Activated naive CD8-positive, alpha-beta T cell treated with anti-CD3 and anti-CD28 coated beads for 36 hours (primary cell): ENCODE measurements at regions not wholly inside any gene's neighbourhood (a gene's known extent, or its start where the extent isn't known, plus 50 kb on each side); places are given as distances from the start of the nearest gene placed in this dataset.
"Not testable (repeated sequence)": the region's sequence is repeated elsewhere in the genome, so short reads cannot be mapped to it uniquely, and the experiment has no call there.

ENCODE experiments used
- DNase-seq: peaks from one replicate; pipeline ENCODE4 v3.0.0; 2021
- H3K27ac Mint-ChIP-seq: one replicate; pipeline ENCODE4 v1.8.0; 2022; ENCODE audit warnings: mild to moderate bottlenecking, moderate library complexity, mixed read lengths
- H3K27me3 Mint-ChIP-seq: one replicate; pipeline ENCODE4 v1.8.0; 2022; ENCODE audit warnings: mild to moderate bottlenecking, mixed read lengths
- H3K36me3 Mint-ChIP-seq: one replicate; pipeline ENCODE4 v1.8.0; 2021; ENCODE audit warnings: mild to moderate bottlenecking, mixed read lengths
- H3K4me1 Mint-ChIP-seq: one replicate; pipeline ENCODE4 v1.8.0; 2021; ENCODE audit warnings: mixed read lengths
- H3K4me3 Mint-ChIP-seq: one replicate; pipeline ENCODE4 v1.8.0; 2022; ENCODE audit warnings: mild to moderate bottlenecking, moderate library complexity, mixed read lengths
- H3K9me3 Mint-ChIP-seq: one replicate; pipeline ENCODE4 v1.8.0; 2022; ENCODE audit warnings: mixed read lengths

GRCh38 chr22:22376352-22376706, 131.7 kb downstream of the VPREB1 start:
- H3K4me3 Mint-ChIP-seq = no peak overlapping the region
- no peaks in the 10 kb centered on the region for H3K4me1 Mint-ChIP-seq
- no peaks in the 10 kb centered on the region for H3K36me3 Mint-ChIP-seq
- DNase-seq = no peak
- no peak overlapping the region for H3K27ac Mint-ChIP-seq
- no peaks in the 10 kb centered on the region for H3K9me3 Mint-ChIP-seq
- H3K27me3 Mint-ChIP-seq = peaks cover 29% of the 10 kb centered on the region

- H3K9me3 Mint-ChIP-seq, H3K36me3 Mint-ChIP-seq, H3K4me1 Mint-ChIP-seq, H3K27ac Mint-ChIP-seq, DNase-seq, H3K4me3 Mint-ChIP-seq: not testable (repeated sequence)
- peaks cover 32% of the 10 kb centered on the region for H3K27me3 Mint-ChIP-seq
Observed at GRCh38 chr22:22376884-22377283, 131.7 kb downstream of the ZNF280B start.

GRCh38 chr22:22377335-22377734, 131.2 kb downstream of the ZNF280B start:
- Mint-ChIP-seq H3K4me1 (no peaks in the 10 kb centered on the region), H3K4me3 (no peak overlapping the region), H3K9me3 (no peaks in the 10 kb centered on the region), H3K27me3 (peaks cover 33% of the 10 kb centered on the region), H3K36me3 (no peaks in the 10 kb centered on the region), H3K27ac (no peak overlapping the region)
- DNase-seq = no peak

DNA sequence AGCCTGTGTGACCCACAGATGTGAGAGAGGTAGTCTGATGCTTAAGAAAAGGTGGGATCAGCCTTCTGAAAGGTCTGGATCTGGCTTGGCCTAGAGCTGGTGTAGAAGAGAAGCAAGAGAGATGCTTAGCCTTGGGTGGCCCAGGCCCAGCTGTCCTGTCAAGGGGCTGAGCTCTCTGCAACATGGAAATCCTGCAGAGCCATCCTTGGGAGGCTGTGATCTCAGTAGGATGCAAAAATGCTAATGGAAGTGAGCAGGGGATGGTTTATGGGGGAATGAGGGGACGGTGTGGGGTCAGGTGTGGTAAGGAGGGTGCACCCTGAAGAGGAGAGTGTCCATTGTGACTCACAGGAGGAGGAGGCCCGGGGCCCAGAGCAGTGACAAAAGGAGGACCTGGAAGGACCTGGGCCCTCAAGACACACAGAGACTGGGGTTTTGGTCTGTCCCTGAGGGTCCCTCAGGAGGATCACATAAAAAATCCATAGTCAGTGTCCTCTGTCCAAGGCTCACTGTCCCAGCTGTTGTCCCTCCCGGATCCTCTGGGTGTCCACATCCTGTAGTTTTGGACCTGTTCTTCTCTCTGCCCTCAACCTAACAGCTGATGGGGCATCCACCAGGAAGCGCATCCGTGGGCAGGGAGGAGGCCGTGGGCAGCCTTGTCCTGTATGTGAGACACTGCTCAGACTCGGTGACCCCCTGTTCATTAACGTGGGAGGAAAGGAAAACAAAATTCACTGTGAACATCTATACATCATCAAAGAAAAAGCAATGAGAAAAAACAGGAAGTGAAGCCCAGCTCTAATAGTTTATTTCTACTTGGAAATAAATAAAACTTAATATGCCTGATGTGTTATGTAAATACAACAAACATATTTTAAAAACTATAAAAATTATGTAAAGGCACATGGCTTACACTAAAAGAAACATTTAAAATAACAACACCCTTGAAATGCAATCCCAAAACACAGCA, 129.8 kb downstream of the ZNF280B start:
- Mint-ChIP-seq H3K4me3 (no peak overlapping the region), H3K36me3 (no peaks in the 10 kb centered on the region), H3K27ac (no peak overlapping the region), H3K4me1 (no peaks in the 10 kb centered on the region), H3K9me3 (no peaks in the 10 kb centered on the region), H3K27me3 (peaks cover 37% of the 10 kb centered on the region)
- no peak for DNase-seq

DNA sequence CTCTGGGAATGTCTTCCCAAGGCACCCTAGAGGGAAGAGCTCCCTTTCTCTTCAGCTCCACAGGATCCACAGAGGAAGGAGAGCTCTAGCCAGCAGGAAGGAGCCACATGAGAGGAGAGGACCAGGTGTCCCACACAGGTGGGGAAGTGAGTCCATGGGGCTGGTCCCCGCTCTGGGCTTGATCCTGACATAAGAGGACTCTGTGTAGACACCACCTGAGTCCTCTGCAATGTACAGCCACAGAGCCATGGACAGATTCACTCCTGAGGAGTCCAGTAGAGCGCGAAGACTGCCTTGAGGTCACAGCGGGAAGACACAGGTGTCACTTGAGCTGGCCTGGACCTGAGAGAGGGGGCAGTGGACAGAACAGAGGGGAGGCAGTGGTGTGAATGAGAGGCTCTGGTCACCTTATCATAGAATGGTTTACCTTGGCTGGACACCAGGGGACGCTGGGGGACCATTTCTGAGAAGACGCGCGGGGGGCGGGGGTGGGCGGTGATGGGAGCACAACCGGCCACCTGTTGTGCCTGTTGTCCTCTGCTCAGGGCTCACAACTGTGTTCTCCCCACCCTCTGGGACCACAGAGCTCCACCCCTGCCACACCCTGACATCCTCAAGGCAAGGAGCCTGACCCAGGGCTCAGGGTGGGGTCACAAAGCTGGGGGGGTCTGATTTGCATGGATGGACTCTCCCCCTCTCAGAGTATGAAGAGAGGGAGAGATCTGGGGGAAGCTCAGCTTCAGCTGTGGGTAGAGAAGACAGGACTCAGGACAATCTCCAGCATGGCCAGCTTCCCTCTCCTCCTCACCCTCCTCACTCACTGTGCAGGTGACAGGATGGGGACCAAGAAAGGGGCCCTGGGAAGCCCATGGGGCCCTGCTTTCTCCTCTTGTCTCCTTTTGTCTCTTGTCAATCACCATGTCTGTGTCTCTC, 128.2 kb downstream of the ZNF280B start:
- Mint-ChIP-seq H3K9me3 (no peaks in the 10 kb centered on the region), H3K27me3 (peaks cover 48% of the 10 kb centered on the region), H3K4me1 (no peaks in the 10 kb centered on the region), H3K36me3 (no peaks in the 10 kb centered on the region), H3K4me3 (no peak overlapping the region), H3K27ac (no peak overlapping the region)
- DNase-seq = no peak

GRCh38 chr22:22381292-22381691, 127.2 kb downstream of the ZNF280B start:
- not testable (repeated sequence) for DNase-seq, H3K4me1 Mint-ChIP-seq, H3K4me3 Mint-ChIP-seq, H3K9me3 Mint-ChIP-seq, H3K36me3 Mint-ChIP-seq, H3K27ac Mint-ChIP-seq
- H3K27me3 Mint-ChIP-seq = peaks cover 57% of the 10 kb centered on the region

DNA sequence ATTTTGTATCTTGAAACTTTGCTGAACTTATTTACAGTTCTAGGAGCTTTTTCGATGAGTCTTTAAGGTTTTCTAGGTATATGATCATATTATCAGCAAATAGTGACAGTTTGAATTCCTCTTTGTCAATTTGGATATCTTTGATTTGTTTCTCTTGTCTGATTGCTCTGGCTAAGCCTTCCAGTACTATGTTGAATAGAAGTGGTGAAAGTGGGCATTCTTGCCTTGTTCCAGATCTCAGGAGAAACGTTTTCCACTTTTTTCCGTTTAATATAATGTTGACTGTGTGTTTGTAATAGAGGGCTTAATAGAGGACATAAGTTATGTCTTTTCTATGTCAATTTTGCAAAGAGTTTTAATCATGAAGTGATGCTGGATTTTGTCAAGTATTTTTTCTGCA, 124.3 kb downstream of the ZNF280B start:
- peaks cover 59% of the 10 kb centered on the region for H3K27me3 Mint-ChIP-seq
- H3K36me3 Mint-ChIP-seq = no peaks in the 10 kb centered on the region
- H3K4me3 Mint-ChIP-seq = no peak overlapping the region
- H3K27ac Mint-ChIP-seq = no peak overlapping the region
- no peaks in the 10 kb centered on the region for H3K9me3 Mint-ChIP-seq
- DNase-seq = no peak
- no peaks in the 10 kb centered on the region for H3K4me1 Mint-ChIP-seq

DNA sequence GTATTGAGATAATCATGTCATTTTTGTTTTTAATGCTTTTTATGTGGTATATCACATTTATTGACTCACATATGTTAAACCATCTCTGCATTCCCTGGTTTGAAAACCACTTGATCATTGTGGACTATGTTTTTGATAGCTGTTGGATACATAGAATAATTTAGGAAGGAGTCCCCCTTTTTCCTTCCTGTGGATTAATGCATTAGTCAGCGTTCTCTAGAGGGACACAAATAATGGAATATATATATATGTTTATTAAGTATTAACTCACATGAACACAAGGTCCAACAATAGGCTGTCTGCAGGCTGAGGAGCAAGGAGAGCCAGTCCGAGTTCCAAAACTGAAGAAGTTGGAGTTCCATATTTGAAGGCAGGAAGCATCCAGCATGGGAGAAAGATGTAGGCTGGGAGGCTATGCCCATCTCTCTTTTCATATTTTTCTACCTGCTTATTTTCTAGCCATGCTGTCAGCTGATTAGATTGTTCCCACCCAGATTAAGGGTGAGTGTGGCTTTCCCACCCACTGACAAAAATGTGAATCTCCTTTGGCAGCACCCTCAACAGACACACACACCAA, 123.8 kb downstream of the ZNF280B start:
- H3K27ac Mint-ChIP-seq = no peak overlapping the region
- H3K4me1 Mint-ChIP-seq = no peaks in the 10 kb centered on the region
- H3K27me3 Mint-ChIP-seq = peaks cover 59% of the 10 kb centered on the region
- DNase-seq = no peak
- H3K36me3 Mint-ChIP-seq = no peaks in the 10 kb centered on the region
- no peak overlapping the region for H3K4me3 Mint-ChIP-seq
- H3K9me3 Mint-ChIP-seq = no peaks in the 10 kb centered on the region

GRCh38 chr22:22386602-22387385, 121.7 kb downstream of the ZNF280B start:
- no peak for DNase-seq
- no peak overlapping the region for H3K4me3 Mint-ChIP-seq
- H3K4me1 Mint-ChIP-seq = no peaks in the 10 kb centered on the region
- H3K9me3 Mint-ChIP-seq = no peaks in the 10 kb centered on the region
- H3K27ac Mint-ChIP-seq = no peak overlapping the region
- no peaks in the 10 kb centered on the region for H3K36me3 Mint-ChIP-seq
- H3K27me3 Mint-ChIP-seq = peaks cover 62% of the 10 kb centered on the region

GRCh38 chr22:22387386-22387736, 121.2 kb downstream of the ZNF280B start:
- H3K9me3 Mint-ChIP-seq = no peaks in the 10 kb centered on the region
- no peaks in the 10 kb centered on the region for H3K4me1 Mint-ChIP-seq
- no peak overlapping the region for H3K4me3 Mint-ChIP-seq
- H3K27ac Mint-ChIP-seq = no peak overlapping the region
- no peak for DNase-seq
- H3K27me3 Mint-ChIP-seq = peaks cover 65% of the 10 kb centered on the region
- no peaks in the 10 kb centered on the region for H3K36me3 Mint-ChIP-seq

- Mint-ChIP-seq H3K27me3 (peaks cover 61% of the 10 kb centered on the region), H3K4me1 (no peaks in the 10 kb centered on the region), H3K27ac (no peak overlapping the region), H3K9me3 (peaks cover 1% of the 10 kb centered on the region), H3K4me3 (no peak overlapping the region), H3K36me3 (no peaks in the 10 kb centered on the region)
- DNase-seq = no peak
Observed at GRCh38 chr22:22388090-22388489, 120.5 kb downstream of the ZNF280B start.

- DNase-seq = no peak
- H3K9me3 Mint-ChIP-seq = peaks cover 1% of the 10 kb centered on the region
- no peak overlapping the region for H3K27ac Mint-ChIP-seq
- no peak overlapping the region for H3K4me3 Mint-ChIP-seq
- H3K36me3 Mint-ChIP-seq = no peaks in the 10 kb centered on the region
- no peaks in the 10 kb centered on the region for H3K4me1 Mint-ChIP-seq
- peaks cover 57% of the 10 kb centered on the region for H3K27me3 Mint-ChIP-seq
Observed at GRCh38 chr22:22388494-22388893, 120.0 kb downstream of the ZNF280B start.

DNA sequence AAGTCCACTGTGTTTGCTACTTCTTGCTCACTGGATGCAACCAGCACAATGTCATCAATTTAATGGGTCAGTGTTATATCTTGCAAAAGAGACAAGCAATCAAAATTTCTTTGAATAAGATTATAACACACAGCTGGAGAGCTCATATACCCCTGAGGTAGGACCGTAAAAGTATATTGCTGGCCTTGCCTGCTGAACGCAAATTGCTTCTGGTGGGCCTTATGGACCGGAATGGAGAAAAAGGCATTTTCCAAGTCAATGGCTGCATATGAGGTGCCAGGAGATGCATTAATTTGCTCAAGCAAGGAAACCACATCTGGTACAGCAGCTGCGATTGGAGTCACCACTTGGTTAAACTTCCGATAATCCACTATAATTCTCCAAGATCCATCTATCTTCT, 119.1 kb downstream of the ZNF280B start:
- no peak for DNase-seq
- no peaks in the 10 kb centered on the region for H3K36me3 Mint-ChIP-seq
- no peaks in the 10 kb centered on the region for H3K4me1 Mint-ChIP-seq
- no peak overlapping the region for H3K4me3 Mint-ChIP-seq
- peaks cover 1% of the 10 kb centered on the region for H3K9me3 Mint-ChIP-seq
- H3K27me3 Mint-ChIP-seq = peaks cover 49% of the 10 kb centered on the region
- no peak overlapping the region for H3K27ac Mint-ChIP-seq

GRCh38 chr22:22390989-22391388, 117.6 kb downstream of the ZNF280B start:
- Mint-ChIP-seq H3K4me1 (no peaks in the 10 kb centered on the region), H3K9me3 (peaks cover 1% of the 10 kb centered on the region), H3K27ac (no peak overlapping the region), H3K4me3 (no peak overlapping the region), H3K27me3 (peaks cover 34% of the 10 kb centered on the region), H3K36me3 (no peaks in the 10 kb centered on the region)
- no peak for DNase-seq
